ENCODE measurements at regions not wholly inside any gene's neighbourhood (a gene's known extent, or its start where the extent isn't known, plus 50 kb on each side); places are given as distances from the start of the nearest gene placed in this dataset.

- Histone ChIP-seq H3K9me3 (no peaks in the 10 kb centered on the region), H3K36me3 (ENCODE audit: low read depth) (no peaks in the 10 kb centered on the region), H3K4me3 (no peak overlapping the region), H3K4me1 (ENCODE audit: low read depth) (peaks cover 30% of the 10 kb centered on the region)
- ATAC-seq (no peak), DNase-seq (no peak)
- no peak for TF ChIP-seq CTCF (IDR thresholded peaks at IDR 0.05)
- intact Hi-C loops (cut with DNase I, micrococcal nuclease): no loop called here
These were observed 119.2 kb downstream of the FOXD2 start for GRCh38 chr1:47557066-47557465.

- no peak overlapping the region for H3K4me3 ChIP-seq
- intact Hi-C loops (cut with DNase I, micrococcal nuclease): no loop called here
- no peaks in the 10 kb centered on the region for H3K36me3 ChIP-seq (ENCODE audit: low read depth)
- ATAC-seq: peak; percentile 72
- DNase-seq: peak; percentile 68 to 85 (median 75)
- H3K4me1 ChIP-seq (ENCODE audit: low read depth): peaks cover 30% of the 10 kb centered on the region
- no peak for TF ChIP-seq CTCF (IDR thresholded peaks at IDR 0.05)
- no peaks in the 10 kb centered on the region for H3K9me3 ChIP-seq
These were observed 121.1 kb downstream of the FOXD2 start for GRCh38 chr1:47558601-47559593.

GRCh38 chr1:47559944-47560695 lies 122.3 kb downstream of the FOXD2 start:
- Histone ChIP-seq H3K4me3 (no peak overlapping the region), H3K9me3 (no peaks in the 10 kb centered on the region), H3K4me1 (ENCODE audit: low read depth) (peaks cover 21% of the 10 kb centered on the region), H3K36me3 (ENCODE audit: low read depth) (no peaks in the 10 kb centered on the region)
- intact Hi-C loops (cut with DNase I, micrococcal nuclease): no loop called here
- no peak for TF ChIP-seq CTCF (IDR thresholded peaks at IDR 0.05)
- ATAC-seq (peak; percentile 24), DNase-seq (peak in 1 of 3 donors; percentile 64)

- no peaks in the 10 kb centered on the region for H3K36me3 ChIP-seq (ENCODE audit: low read depth)
- ATAC-seq: no peak
- no peaks in the 10 kb centered on the region for H3K9me3 ChIP-seq
- no peak overlapping the region for H3K4me3 ChIP-seq
- DNase-seq: no peak
- no peak for TF ChIP-seq CTCF (IDR thresholded peaks at IDR 0.05)
- intact Hi-C loops (cut with DNase I, micrococcal nuclease): no loop called here
- H3K4me1 ChIP-seq (ENCODE audit: low read depth): peaks cover 11% of the 10 kb centered on the region
These were observed 123.7 kb downstream of the FOXD2 start for GRCh38 chr1:47561523-47562007.

DNA sequence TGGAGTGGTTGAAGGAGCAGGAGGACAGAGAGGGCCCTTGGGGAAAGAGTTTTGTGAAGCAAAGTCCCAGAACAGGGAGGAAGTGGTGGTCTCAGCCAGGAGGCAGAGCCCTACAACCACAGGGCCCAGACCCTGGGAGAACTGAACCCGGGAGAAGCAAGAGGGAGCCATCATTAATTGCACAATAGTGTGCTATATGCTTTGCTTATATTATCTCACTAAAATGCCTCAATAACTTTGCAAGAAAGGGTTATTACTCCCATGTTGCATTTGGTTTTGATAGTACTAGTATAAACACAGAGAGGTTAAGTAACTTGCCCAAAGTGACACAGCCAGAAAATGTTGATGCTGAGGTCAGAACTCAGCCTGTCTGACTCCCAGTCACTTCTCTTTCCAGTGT lies 124.3 kb downstream of the FOXD2 start:
- H3K4me3 ChIP-seq: no peak overlapping the region
- TF ChIP-seq CTCF (IDR thresholded peaks at IDR 0.05): no peak
- intact Hi-C loops (cut with DNase I, micrococcal nuclease): no loop called here

More for the DNA sequence above, 124.3 kb downstream of the FOXD2 start:
- DNase-seq: no peak
- Histone ChIP-seq H3K4me1 (ENCODE audit: low read depth) (peaks cover 11% of the 10 kb centered on the region), H3K9me3 (no peaks in the 10 kb centered on the region), H3K36me3 (ENCODE audit: low read depth) (no peaks in the 10 kb centered on the region)
- no peak for ATAC-seq

All from mucosa of descending colon (tissue), 3 donors.